Kidney (tissue), 13 donors: ENCODE measurements at regions not wholly inside any gene's neighbourhood (a gene's known extent, or its start where the extent isn't known, plus 50 kb on each side); places are given as distances from the start of the nearest gene placed in this dataset.

Experiments used
- DNase-seq, 5 donors: peaks; one replicate each; pipeline ENCODE4 v3.0.0-alpha.2; 2013 to 2020
- FAIRE-seq: peaks from 2 replicates; lab custom pipeline; 2012; peaks lifted over from hg19 to GRCh38; lab: Jason Lieb, UNC
- H3K27ac ChIP-seq, 2 donors: one replicate each; pipeline ENCODE4 v1.7.0; 2013; ENCODE audit warnings: low read depth in 2 of 2, low read length in 2 of 2, inconsistent platforms in 1 of 2
- H3K27me3 ChIP-seq: one replicate; pipeline ENCODE4 v1.7.1; 2013; ENCODE audit warnings: low read length, inconsistent platforms; ENCODE audit not compliant: control insufficient read depth, insufficient read depth
- H3K36me3 ChIP-seq, 3 donors: one replicate each; pipeline versions ENCODE4 v1.7.0 to v1.7.1; 2013; ENCODE audit warnings: low read length in 3 of 3, control low read depth in 1 of 3, inconsistent platforms in 1 of 3; ENCODE audit not compliant: insufficient read depth in 3 of 3, control insufficient read depth in 2 of 3
- H3K4me1 ChIP-seq, 3 donors: one replicate each; pipeline versions ENCODE4 v1.7.0 to v1.7.1; 2013; ENCODE audit warnings: low read length in 3 of 3, inconsistent platforms in 1 of 3, low read depth in 1 of 3; ENCODE audit not compliant: control insufficient read depth in 2 of 3, insufficient read depth in 2 of 3
- H3K4me3 ChIP-seq, 3 donors: one replicate each; pipeline versions ENCODE4 v1.7.0 to v1.8.1; 2013; ENCODE audit warnings: low read length in 3 of 3, control low read depth in 1 of 3, inconsistent platforms in 1 of 3
- H3K9ac ChIP-seq, 3 donors: one replicate each; pipeline versions ENCODE4 v1.7.0 to v1.7.1; 2013; ENCODE audit warnings: low read length in 3 of 3, control low read depth in 1 of 3, inconsistent platforms in 1 of 3
- H3K9me3 ChIP-seq, 3 donors: one replicate each; pipeline versions ENCODE4 v1.7.0 to v1.7.1; 2013; ENCODE audit warnings: low read length in 3 of 3, control low read depth in 1 of 3, inconsistent platforms in 1 of 3; ENCODE audit not compliant: control insufficient read depth in 2 of 3, insufficient read depth in 1 of 3
- intact Hi-C: fragments of 100-400 bp; cut with DNase I; formaldehyde crosslinking; loops from one replicate; pipeline ENCODE4 v1.11.1; 2022
- TF ChIP-seq, protein P1 (sequence below): IDR thresholded peaks from 3 replicates; pipeline ENCODE4 v1.5.1; 2012; ENCODE audit warnings: mild to moderate bottlenecking, moderate library complexity, borderline replicate concordance; ENCODE audit not compliant: insufficient read depth; ENCODE audit errors: extremely low read depth
- donor health status: control.
- donor health status: control.
- donor health status: control.
- donor health status: control.
- donor health status: control.
- donor health status: DM: yes; HTN: yes; CAD: no.
- donor health status: Normal renal cell carcinoma (clear cell type).

GRCh38 chr15:37359101-37359892 is 258.9 kb upstream of the MEIS2 start:
- Histone ChIP-seq H3K27ac (no peak overlapping the region), H3K4me1 (no peaks in the 10 kb centered on the region), H3K36me3 (no peaks in the 10 kb centered on the region), H3K9me3 (no peaks in the 10 kb centered on the region), H3K4me3 (no peak overlapping the region), H3K9ac (no peak overlapping the region), H3K27me3 (no peaks in the 10 kb centered on the region)
- DNase-seq: no peak
- TF ChIP-seq, protein P1, sequence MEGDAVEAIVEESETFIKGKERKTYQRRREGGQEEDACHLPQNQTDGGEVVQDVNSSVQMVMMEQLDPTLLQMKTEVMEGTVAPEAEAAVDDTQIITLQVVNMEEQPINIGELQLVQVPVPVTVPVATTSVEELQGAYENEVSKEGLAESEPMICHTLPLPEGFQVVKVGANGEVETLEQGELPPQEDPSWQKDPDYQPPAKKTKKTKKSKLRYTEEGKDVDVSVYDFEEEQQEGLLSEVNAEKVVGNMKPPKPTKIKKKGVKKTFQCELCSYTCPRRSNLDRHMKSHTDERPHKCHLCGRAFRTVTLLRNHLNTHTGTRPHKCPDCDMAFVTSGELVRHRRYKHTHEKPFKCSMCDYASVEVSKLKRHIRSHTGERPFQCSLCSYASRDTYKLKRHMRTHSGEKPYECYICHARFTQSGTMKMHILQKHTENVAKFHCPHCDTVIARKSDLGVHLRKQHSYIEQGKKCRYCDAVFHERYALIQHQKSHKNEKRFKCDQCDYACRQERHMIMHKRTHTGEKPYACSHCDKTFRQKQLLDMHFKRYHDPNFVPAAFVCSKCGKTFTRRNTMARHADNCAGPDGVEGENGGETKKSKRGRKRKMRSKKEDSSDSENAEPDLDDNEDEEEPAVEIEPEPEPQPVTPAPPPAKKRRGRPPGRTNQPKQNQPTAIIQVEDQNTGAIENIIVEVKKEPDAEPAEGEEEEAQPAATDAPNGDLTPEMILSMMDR: no peak
- no peak for FAIRE-seq
- intact Hi-C loops: no loop called here

- H3K9ac ChIP-seq: no peak overlapping the region
- no peak for DNase-seq
- no peaks in the 10 kb centered on the region for H3K4me1 ChIP-seq
- no peaks in the 10 kb centered on the region for H3K9me3 ChIP-seq
- FAIRE-seq: no peak
- intact Hi-C loops: no loop called here
- TF ChIP-seq, protein P1: no peak
- H3K27me3 ChIP-seq: no peaks in the 10 kb centered on the region
- no peaks in the 10 kb centered on the region for H3K36me3 ChIP-seq
- no peak overlapping the region for H3K4me3 ChIP-seq
- no peak overlapping the region for H3K27ac ChIP-seq
Observed at GRCh38 chr15:37359893-37360290, 259.5 kb upstream of the MEIS2 start.

GRCh38 chr15:37360724-37361123 is 260.4 kb upstream of the MEIS2 start:
- H3K9me3 ChIP-seq: no peaks in the 10 kb centered on the region
- H3K27ac ChIP-seq: no peak overlapping the region
- H3K4me3 ChIP-seq: no peak overlapping the region
- H3K36me3 ChIP-seq: no peaks in the 10 kb centered on the region
- TF ChIP-seq, protein P1: no peak
- intact Hi-C loops: no loop called here
- FAIRE-seq (no peak), DNase-seq (no peak)
- H3K27me3 ChIP-seq: no peaks in the 10 kb centered on the region
- H3K9ac ChIP-seq: no peak overlapping the region
- no peaks in the 10 kb centered on the region for H3K4me1 ChIP-seq
